GM23338 (cell line): ENCODE measurements at regions not wholly inside any gene's neighbourhood (a gene's known extent, or its start where the extent isn't known, plus 50 kb on each side); places are given as distances from the start of the nearest gene placed in this dataset.

Source experiments
- ATAC-seq: fragments of 200-7000 bp; cut with Tn5 transposase; 3 replicates; pipeline ENCODE4 v1.9.1; 2020
- DNase-seq: peaks from one replicate; pipeline ENCODE4 v3.0.0-alpha.2; 2015; ENCODE audit warnings: low spot score
- H2AFZ ChIP-seq: fragments of 200-600 bp; sonication (generic); 2 replicates; pipeline ENCODE4 v1.8.0; 2016; ENCODE audit warnings: antibody characterized with exemption, mild to moderate bottlenecking, moderate library complexity
- H3F3A ChIP-seq: fragments of 200-600 bp; sonication (generic); replicated peaks from 2 replicates; pipeline ENCODE4 v1.8.0; 2017; ENCODE audit warnings: antibody characterized with exemption, mixed run types, low read depth
- H3K27ac ChIP-seq: fragments of 200-600 bp; sonication (generic); 2 replicates; pipeline ENCODE4 v1.6.1; 2016; ENCODE audit warnings: low read depth
- H3K27me3 ChIP-seq: fragments of 200-600 bp; sonication (generic); 2 replicates; pipeline ENCODE4 v1.8.0; 2016; ENCODE audit warnings: mild to moderate bottlenecking, mixed run types, moderate library complexity; ENCODE audit not compliant: insufficient read depth
- H3K36me3 ChIP-seq: fragments of 200-600 bp; sonication (generic); 2 replicates; pipeline ENCODE4 v1.8.0; 2016; ENCODE audit warnings: mild to moderate bottlenecking; ENCODE audit not compliant: insufficient read depth
- H3K4me1 ChIP-seq: fragments of 200-600 bp; sonication (generic); 2 replicates; pipeline ENCODE4 v1.8.0; 2016; ENCODE audit warnings: mild to moderate bottlenecking, moderate library complexity; ENCODE audit not compliant: insufficient read depth
- H3K4me2 ChIP-seq: fragments of 200-600 bp; sonication (generic); 2 replicates; pipeline ENCODE4 v1.7.1; 2017; ENCODE audit warnings: mixed run types
- H3K4me3 ChIP-seq: fragments of 200-600 bp; sonication (generic); 2 replicates; pipeline ENCODE4 v1.6.1; 2016; ENCODE audit warnings: mixed run types
- H3K79me2 ChIP-seq: fragments of 200-600 bp; sonication (generic); replicated peaks from 2 replicates; pipeline ENCODE4 v1.8.0; 2017; ENCODE audit warnings: mild to moderate bottlenecking; ENCODE audit not compliant: insufficient read depth
- H3K9me2 ChIP-seq: fragments of 200-600 bp; sonication (generic); 2 replicates; pipeline ENCODE4 v1.8.0; 2017; ENCODE audit not compliant: insufficient read depth
- H4K20me1 ChIP-seq: fragments of 200-600 bp; sonication (generic); replicated peaks from 2 replicates; pipeline ENCODE4 v1.8.0; 2017; ENCODE audit warnings: mild to moderate bottlenecking; ENCODE audit not compliant: insufficient read depth
- H3K27ac Mint-ChIP-seq: 2 replicates; pipeline ENCODE4 v1.8.0; 2020; ENCODE audit warnings: inconsistent platforms, mild to moderate bottlenecking, moderate library complexity, mixed read lengths
- H3K27me3 Mint-ChIP-seq: 3 replicates; pipeline ENCODE4 v1.8.0; 2022; ENCODE audit warnings: low read depth, mild to moderate bottlenecking, moderate library complexity, mixed read lengths, inconsistent platforms; ENCODE audit not compliant: insufficient read depth, poor library complexity
- H3K36me3 Mint-ChIP-seq: 3 replicates; pipeline ENCODE4 v1.8.0; 2021; ENCODE audit warnings: low read depth, mild to moderate bottlenecking, inconsistent platforms, moderate library complexity, mixed read lengths
- H3K4me1 Mint-ChIP-seq: 3 replicates; pipeline ENCODE4 v1.8.0; 2020; ENCODE audit warnings: mild to moderate bottlenecking, inconsistent platforms, mixed read lengths
- H3K4me3 Mint-ChIP-seq: 3 replicates; pipeline ENCODE4 v1.8.0; 2021; ENCODE audit warnings: moderate library complexity, mild to moderate bottlenecking, inconsistent platforms, mixed read lengths
- H3K9me3 Mint-ChIP-seq: 3 replicates; pipeline ENCODE4 v1.8.0; 2020; ENCODE audit warnings: moderate library complexity, mild to moderate bottlenecking, inconsistent platforms, mixed read lengths
- CREB1 ChIP-seq: fragments of 250-450 bp; sonication (Bioruptor Pico); IDR thresholded peaks from 2 replicates; pipeline ENCODE4 v1.5.0; 2020; ENCODE audit warnings: low read depth, mild to moderate bottlenecking, moderate library complexity
- EZH2 ChIP-seq: fragments of 200-600 bp; sonication (generic); IDR thresholded peaks from one replicate; pipeline ENCODE4 v1.8.0; 2017; ENCODE audit warnings: antibody characterized with exemption, mild to moderate bottlenecking, low read depth; ENCODE audit not compliant: unreplicated experiment
- EZH2phosphoT487 ChIP-seq: fragments of 200-600 bp; sonication (generic); IDR thresholded peaks from one replicate; pipeline ENCODE4 v1.8.1; 2018; ENCODE audit warnings: antibody characterized with exemption; ENCODE audit not compliant: unreplicated experiment
- JUNB ChIP-seq: IDR thresholded peaks from one replicate; pipeline ENCODE4 v1.6.1; 2016; ENCODE audit warnings: antibody characterized with exemption; ENCODE audit not compliant: unreplicated experiment
- NANOG ChIP-seq: IDR thresholded peaks from 2 replicates; pipeline ENCODE4 v1.6.1; 2016; ENCODE audit warnings: antibody characterized with exemption, borderline replicate concordance
- POLR2AphosphoS5 ChIP-seq: IDR thresholded peaks from 2 replicates; pipeline ENCODE4 v1.6.1; 2016; ENCODE audit warnings: antibody characterized with exemption, low read depth
- REST ChIP-seq: IDR thresholded peaks from one replicate; pipeline ENCODE4 v1.6.1; 2018; ENCODE audit warnings: antibody characterized with exemption; ENCODE audit not compliant: unreplicated experiment
- STAT1 ChIP-seq: IDR thresholded peaks from one replicate; pipeline ENCODE4 v1.6.1; 2016; ENCODE audit warnings: antibody characterized with exemption; ENCODE audit not compliant: unreplicated experiment
- ZNF114 ChIP-seq: fragments of 250-450 bp; sonication (Bioruptor Pico); IDR thresholded peaks from 2 replicates; pipeline ENCODE4 v1.5.0; 2020; ENCODE audit warnings: mild to moderate bottlenecking, moderate library complexity
- ZNF331 ChIP-seq: fragments of 250-450 bp; sonication (Bioruptor Pico); IDR thresholded peaks from 2 replicates; pipeline ENCODE4 v1.5.0; 2020; ENCODE audit warnings: low read depth, mild to moderate bottlenecking, moderate library complexity
- TF ChIP-seq, protein P1 (sequence below): fragments of 250-450 bp; sonication (Bioruptor Pico); IDR thresholded peaks from 2 replicates; pipeline ENCODE4 v1.5.0; 2020; ENCODE audit warnings: mild to moderate bottlenecking, moderate library complexity
- TF ChIP-seq, protein P2 (sequence below), 2 experiments: fragments of 200-600 bp in 1 of 2; sonication (generic) in 1 of 2; conservative IDR thresholded peaks; 2 replicates each; pipeline versions ENCODE4 v1.5.1 to v1.6.1; 2016 to 2017; ENCODE audit warnings: antibody characterized with exemption in 2 of 2, low read depth in 2 of 2, mild to moderate bottlenecking in 2 of 2, moderate library complexity in 1 of 2
- TF ChIP-seq, protein P3 (sequence below): IDR thresholded peaks from 2 replicates; pipeline ENCODE4 v1.6.1; 2016; ENCODE audit warnings: antibody characterized with exemption

DNA sequence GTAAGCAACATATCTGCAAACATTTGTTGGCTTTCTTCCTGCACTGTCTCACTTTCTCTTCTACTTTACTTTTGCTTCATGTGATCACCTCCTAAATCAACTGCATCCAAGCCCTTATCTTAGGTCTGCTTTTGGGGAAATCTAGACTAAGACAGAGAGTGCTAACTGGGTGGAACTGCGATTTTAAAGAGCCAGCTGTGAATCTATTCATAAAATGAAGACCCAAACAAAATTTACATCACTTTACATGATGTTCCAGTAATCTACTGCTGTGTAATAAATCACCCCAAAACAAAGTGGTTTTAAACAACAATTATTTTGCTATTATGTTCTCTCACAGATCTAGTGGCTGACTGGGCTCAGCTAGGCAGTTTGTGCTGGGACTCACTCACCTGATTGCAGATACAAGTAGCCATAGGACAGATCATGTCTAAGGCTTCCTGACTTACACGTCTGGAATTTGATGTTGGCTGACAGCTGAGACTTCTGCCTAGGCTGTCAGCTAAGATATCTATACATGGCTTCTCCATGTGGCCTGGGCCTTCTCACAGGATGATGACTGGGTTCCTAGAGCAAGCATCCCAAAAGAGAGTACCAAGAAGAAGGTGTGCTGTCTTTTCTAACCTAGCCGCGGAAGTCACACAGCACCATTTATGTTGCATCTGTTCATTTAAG lies 145.1 kb upstream of the TBCA start:
- Histone ChIP-seq H3K4me1 (peaks cover 13% of the 10 kb centered on the region), H3K4me3 (no peak overlapping the region), H2AFZ (no peak overlapping the region), H3K79me2 (no peaks in the 10 kb centered on the region), H3K27ac (no peak overlapping the region), H3K4me2 (no peak overlapping the region), H3F3A (no peaks in the 10 kb centered on the region), H4K20me1 (no peaks in the 10 kb centered on the region), H3K27me3 (no peaks in the 10 kb centered on the region), H3K9me2 (no peaks in the 10 kb centered on the region), H3K36me3 (no peaks in the 10 kb centered on the region)
- Mint-ChIP-seq H3K9me3 (no peaks in the 10 kb centered on the region), H3K27ac (no peak overlapping the region), H3K4me1 (peaks cover 17% of the 10 kb centered on the region), H3K27me3 (peaks cover 5% of the 10 kb centered on the region), H3K4me3 (no peak overlapping the region), H3K36me3 (no peaks in the 10 kb centered on the region)
- TF ChIP-seq POLR2AphosphoS5: no peak
- TF ChIP-seq ZNF114 (CRISPR knock-in tag): no peak
- TF ChIP-seq, protein P1, sequence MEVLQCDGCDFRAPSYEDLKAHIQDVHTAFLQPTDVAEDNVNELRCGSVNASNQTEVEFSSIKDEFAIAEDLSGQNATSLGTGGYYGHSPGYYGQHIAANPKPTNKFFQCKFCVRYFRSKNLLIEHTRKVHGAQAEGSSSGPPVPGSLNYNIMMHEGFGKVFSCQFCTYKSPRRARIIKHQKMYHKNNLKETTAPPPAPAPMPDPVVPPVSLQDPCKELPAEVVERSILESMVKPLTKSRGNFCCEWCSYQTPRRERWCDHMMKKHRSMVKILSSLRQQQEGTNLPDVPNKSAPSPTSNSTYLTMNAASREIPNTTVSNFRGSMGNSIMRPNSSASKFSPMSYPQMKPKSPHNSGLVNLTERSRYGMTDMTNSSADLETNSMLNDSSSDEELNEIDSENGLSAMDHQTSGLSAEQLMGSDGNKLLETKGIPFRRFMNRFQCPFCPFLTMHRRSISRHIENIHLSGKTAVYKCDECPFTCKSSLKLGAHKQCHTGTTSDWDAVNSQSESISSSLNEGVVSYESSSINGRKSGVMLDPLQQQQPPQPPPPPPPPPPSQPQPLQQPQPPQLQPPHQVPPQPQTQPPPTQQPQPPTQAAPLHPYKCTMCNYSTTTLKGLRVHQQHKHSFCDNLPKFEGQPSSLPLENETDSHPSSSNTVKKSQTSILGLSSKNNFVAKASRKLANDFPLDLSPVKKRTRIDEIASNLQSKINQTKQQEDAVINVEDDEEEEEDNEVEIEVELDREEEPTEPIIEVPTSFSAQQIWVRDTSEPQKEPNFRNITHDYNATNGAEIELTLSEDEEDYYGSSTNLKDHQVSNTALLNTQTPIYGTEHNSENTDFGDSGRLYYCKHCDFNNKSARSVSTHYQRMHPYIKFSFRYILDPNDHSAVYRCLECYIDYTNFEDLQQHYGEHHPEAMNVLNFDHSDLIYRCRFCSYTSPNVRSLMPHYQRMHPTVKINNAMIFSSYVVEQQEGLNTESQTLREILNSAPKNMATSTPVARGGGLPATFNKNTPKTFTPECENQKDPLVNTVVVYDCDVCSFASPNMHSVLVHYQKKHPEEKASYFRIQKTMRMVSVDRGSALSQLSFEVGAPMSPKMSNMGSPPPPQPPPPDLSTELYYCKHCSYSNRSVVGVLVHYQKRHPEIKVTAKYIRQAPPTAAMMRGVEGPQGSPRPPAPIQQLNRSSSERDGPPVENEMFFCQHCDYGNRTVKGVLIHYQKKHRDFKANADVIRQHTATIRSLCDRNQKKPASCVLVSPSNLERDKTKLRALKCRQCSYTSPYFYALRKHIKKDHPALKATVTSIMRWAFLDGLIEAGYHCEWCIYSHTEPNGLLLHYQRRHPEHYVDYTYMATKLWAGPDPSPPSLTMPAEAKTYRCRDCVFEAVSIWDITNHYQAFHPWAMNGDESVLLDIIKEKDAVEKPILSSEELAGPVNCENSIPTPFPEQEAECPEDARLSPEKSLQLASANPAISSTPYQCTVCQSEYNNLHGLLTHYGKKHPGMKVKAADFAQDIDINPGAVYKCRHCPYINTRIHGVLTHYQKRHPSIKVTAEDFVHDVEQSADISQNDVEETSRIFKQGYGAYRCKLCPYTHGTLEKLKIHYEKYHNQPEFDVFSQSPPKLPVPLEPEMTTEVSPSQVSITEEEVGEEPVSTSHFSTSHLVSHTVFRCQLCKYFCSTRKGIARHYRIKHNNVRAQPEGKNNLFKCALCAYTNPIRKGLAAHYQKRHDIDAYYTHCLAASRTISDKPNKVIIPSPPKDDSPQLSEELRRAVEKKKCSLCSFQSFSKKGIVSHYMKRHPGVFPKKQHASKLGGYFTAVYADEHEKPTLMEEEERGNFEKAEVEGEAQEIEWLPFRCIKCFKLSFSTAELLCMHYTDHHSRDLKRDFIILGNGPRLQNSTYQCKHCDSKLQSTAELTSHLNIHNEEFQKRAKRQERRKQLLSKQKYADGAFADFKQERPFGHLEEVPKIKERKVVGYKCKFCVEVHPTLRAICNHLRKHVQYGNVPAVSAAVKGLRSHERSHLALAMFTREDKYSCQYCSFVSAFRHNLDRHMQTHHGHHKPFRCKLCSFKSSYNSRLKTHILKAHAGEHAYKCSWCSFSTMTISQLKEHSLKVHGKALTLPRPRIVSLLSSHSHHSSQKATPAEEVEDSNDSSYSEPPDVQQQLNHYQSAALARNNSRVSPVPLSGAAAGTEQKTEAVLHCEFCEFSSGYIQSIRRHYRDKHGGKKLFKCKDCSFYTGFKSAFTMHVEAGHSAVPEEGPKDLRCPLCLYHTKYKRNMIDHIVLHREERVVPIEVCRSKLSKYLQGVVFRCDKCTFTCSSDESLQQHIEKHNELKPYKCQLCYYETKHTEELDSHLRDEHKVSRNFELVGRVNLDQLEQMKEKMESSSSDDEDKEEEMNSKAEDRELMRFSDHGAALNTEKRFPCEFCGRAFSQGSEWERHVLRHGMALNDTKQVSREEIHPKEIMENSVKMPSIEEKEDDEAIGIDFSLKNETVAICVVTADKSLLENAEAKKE (CRISPR knock-in tag): no peak
- TF ChIP-seq JUNB: no peak
- TF ChIP-seq, protein P2, sequence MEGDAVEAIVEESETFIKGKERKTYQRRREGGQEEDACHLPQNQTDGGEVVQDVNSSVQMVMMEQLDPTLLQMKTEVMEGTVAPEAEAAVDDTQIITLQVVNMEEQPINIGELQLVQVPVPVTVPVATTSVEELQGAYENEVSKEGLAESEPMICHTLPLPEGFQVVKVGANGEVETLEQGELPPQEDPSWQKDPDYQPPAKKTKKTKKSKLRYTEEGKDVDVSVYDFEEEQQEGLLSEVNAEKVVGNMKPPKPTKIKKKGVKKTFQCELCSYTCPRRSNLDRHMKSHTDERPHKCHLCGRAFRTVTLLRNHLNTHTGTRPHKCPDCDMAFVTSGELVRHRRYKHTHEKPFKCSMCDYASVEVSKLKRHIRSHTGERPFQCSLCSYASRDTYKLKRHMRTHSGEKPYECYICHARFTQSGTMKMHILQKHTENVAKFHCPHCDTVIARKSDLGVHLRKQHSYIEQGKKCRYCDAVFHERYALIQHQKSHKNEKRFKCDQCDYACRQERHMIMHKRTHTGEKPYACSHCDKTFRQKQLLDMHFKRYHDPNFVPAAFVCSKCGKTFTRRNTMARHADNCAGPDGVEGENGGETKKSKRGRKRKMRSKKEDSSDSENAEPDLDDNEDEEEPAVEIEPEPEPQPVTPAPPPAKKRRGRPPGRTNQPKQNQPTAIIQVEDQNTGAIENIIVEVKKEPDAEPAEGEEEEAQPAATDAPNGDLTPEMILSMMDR (conservative IDR thresholded peaks at IDR 0.05; ENCODE audit: low read depth in 2 of 2): no peak
- TF ChIP-seq CREB1 (CRISPR knock-in tag): no peak
- TF ChIP-seq REST: no peak
- TF ChIP-seq NANOG: no peak
- no peak for TF ChIP-seq EZH2
- TF ChIP-seq EZH2phosphoT487: no peak
- no peak for TF ChIP-seq ZNF331 (CRISPR knock-in tag)
- TF ChIP-seq, protein P3, sequence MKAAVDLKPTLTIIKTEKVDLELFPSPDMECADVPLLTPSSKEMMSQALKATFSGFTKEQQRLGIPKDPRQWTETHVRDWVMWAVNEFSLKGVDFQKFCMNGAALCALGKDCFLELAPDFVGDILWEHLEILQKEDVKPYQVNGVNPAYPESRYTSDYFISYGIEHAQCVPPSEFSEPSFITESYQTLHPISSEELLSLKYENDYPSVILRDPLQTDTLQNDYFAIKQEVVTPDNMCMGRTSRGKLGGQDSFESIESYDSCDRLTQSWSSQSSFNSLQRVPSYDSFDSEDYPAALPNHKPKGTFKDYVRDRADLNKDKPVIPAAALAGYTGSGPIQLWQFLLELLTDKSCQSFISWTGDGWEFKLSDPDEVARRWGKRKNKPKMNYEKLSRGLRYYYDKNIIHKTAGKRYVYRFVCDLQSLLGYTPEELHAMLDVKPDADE: no peak
- TF ChIP-seq STAT1: no peak
- DNase-seq: no peak
- no peak for ATAC-seq
